NB4 (cell line): ENCODE measurements at regions not wholly inside any gene's neighbourhood (a gene's known extent, or its start where the extent isn't known, plus 50 kb on each side); places are given as distances from the start of the nearest gene placed in this dataset.

Experiments
- CTCF ChIP-seq: IDR thresholded peaks from one replicate; pipeline ENCODE4 v1.5.1; 2012; ENCODE audit warnings: low read depth, low read length
- MAX ChIP-seq: IDR thresholded peaks from 2 replicates; pipeline ENCODE4 v1.6.1; 2011; ENCODE audit warnings: low read depth, low read length
- MYC ChIP-seq: IDR thresholded peaks from 2 replicates; pipeline ENCODE4 v1.6.1; 2011; ENCODE audit warnings: low read depth, low read length
- POLR2A ChIP-seq: IDR thresholded peaks from 2 replicates; pipeline ENCODE4 v1.6.1; 2011; ENCODE audit warnings: mild to moderate bottlenecking; ENCODE audit not compliant: insufficient read length; ENCODE audit errors: extremely low read depth

GRCh38 chr1:117793413-117793812 lies 136.0 kb downstream of the GDAP2 start:
- TF ChIP-seq CTCF, result no peak
- no peak for TF ChIP-seq MYC
- TF ChIP-seq POLR2A, result no peak
- no peak for TF ChIP-seq MAX
